ENCODE measurements at regions not wholly inside any gene's neighbourhood (a gene's known extent, or its start where the extent isn't known, plus 50 kb on each side); places are given as distances from the start of the nearest gene placed in this dataset.

- TF ChIP-seq CHCHD3 (CRISPR knock-in tag; IDR thresholded peaks at IDR 0.05) (no peak), ELF4 (CRISPR knock-in tag; IDR thresholded peaks at IDR 0.05) (no peak), ZNF134 (CRISPR knock-in tag; conservative IDR thresholded peaks at IDR 0.05) (no peak), ZNF79 (CRISPR knock-in tag; IDR thresholded peaks at IDR 0.05; ENCODE audit: low read depth) (no peak), ZNF217 (CRISPR knock-in tag; IDR thresholded peaks at IDR 0.05) (no peak), RB1 (IDR thresholded peaks at IDR 0.05; ENCODE audit: low read depth) (no peak)
- TF ChIP-seq, protein P1, sequence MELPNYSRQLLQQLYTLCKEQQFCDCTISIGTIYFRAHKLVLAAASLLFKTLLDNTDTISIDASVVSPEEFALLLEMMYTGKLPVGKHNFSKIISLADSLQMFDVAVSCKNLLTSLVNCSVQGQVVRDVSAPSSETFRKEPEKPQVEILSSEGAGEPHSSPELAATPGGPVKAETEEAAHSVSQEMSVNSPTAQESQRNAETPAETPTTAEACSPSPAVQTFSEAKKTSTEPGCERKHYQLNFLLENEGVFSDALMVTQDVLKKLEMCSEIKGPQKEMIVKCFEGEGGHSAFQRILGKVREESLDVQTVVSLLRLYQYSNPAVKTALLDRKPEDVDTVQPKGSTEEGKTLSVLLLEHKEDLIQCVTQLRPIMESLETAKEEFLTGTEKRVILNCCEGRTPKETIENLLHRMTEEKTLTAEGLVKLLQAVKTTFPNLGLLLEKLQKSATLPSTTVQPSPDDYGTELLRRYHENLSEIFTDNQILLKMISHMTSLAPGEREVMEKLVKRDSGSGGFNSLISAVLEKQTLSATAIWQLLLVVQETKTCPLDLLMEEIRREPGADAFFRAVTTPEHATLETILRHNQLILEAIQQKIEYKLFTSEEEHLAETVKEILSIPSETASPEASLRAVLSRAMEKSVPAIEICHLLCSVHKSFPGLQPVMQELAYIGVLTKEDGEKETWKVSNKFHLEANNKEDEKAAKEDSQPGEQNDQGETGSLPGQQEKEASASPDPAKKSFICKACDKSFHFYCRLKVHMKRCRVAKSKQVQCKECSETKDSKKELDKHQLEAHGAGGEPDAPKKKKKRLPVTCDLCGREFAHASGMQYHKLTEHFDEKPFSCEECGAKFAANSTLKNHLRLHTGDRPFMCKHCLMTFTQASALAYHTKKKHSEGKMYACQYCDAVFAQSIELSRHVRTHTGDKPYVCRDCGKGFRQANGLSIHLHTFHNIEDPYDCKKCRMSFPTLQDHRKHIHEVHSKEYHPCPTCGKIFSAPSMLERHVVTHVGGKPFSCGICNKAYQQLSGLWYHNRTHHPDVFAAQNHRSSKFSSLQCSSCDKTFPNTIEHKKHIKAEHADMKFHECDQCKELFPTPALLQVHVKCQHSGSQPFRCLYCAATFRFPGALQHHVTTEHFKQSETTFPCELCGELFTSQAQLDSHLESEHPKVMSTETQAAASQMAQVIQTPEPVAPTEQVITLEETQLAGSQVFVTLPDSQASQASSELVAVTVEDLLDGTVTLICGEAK (IDR thresholded peaks at IDR 0.05) = no peak
- TF ChIP-seq, protein P1 (CRISPR knock-in tag; IDR thresholded peaks at IDR 0.05) = no peak
These were observed 166.4 kb upstream of the IRAK1BP1 start for GRCh38 chr6:78700991-78701390.

Measured in K562 (cell line).